NCI-H345 treated with DMSO at 0.1 percent for 48 hours (cell line): ENCODE measurements at regions not wholly inside any gene's neighbourhood (a gene's known extent, or its start where the extent isn't known, plus 50 kb on each side); places are given as distances from the start of the nearest gene placed in this dataset.
A peak's percentile ranks its signal among the peaks of the same experiment; 100 is the strongest.
"Not testable (repeated sequence)": the region's sequence is repeated elsewhere in the genome, so short reads cannot be mapped to it uniquely, and the experiment has no call there.

Source experiments
- DNase-seq: peaks from one replicate; lab custom pipeline; 2025; ENCODE audit not compliant: unreplicated experiment; lab: John Stamatoyannopoulos, UW

- DNase-seq = no peak
These were observed 325.4 kb downstream of the QKI start for GRCh38 chr6:163739966-163740365.

GRCh38 chr6:163739408-163739725, 324.8 kb downstream of the QKI start:
- no peak for DNase-seq

- DNase-seq = no peak
These were observed 324.3 kb downstream of the QKI start for GRCh38 chr6:163738725-163739407.

DNA sequence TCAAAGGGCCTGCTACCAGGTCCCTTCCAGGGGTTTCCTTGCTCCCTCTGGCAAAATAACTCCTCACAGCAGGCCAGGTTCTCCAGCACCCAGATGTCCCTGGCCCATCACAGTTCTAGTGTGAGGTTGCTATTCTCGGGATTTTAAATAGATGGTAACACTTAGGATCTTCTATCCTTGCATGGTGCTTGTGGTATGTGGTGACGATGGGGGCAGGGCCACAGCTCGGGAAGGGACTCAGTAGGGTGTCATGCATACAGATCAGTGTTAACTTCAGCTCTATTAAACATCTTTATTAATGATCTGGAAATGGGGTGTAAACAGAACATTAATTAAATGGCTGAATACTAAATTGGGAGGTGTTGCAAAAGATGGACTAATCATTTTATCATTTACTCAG, 323.8 kb downstream of the QKI start:
- DNase-seq = no peak

DNA sequence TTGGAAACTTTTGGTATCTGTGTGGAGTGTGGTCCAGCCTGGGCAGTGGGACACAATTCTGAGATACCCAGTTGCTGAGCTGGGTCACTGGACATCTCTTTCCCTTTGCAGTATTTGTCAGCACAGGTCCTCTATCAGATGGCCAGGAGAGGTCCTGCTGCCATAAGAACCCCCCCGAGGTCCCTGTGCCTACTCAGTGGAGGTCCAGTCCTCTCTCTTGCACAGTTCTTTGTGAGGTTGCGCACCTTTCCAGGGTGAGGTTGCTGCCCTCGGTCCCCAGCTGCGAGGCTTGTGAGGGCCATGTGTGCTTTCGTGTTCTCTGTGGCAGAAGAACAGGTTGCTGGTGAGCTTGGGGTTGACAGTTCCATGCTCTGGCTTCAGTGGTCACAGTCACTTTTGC, 320.6 kb downstream of the QKI start:
- no peak for DNase-seq

DNA sequence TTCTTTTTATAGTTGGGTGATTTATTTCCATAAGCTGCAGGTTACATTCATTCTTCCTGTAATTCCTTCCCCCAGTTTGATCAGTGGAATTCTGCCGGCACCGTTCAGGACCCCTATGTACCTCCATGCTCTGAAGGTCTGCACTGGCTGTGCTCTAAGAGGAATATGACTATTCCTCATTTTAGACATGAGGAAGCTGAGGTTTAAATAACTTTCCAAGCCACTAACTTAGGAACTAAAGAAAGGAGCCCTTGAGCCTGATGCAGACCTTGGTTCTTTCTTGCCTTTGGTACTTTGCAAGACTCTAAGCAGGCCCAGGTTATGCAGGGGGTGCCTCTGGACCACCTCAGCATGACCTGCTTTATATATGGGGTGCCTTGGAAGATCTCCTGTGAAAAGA, 318.5 kb downstream of the QKI start:
- DNase-seq = no peak

DNA sequence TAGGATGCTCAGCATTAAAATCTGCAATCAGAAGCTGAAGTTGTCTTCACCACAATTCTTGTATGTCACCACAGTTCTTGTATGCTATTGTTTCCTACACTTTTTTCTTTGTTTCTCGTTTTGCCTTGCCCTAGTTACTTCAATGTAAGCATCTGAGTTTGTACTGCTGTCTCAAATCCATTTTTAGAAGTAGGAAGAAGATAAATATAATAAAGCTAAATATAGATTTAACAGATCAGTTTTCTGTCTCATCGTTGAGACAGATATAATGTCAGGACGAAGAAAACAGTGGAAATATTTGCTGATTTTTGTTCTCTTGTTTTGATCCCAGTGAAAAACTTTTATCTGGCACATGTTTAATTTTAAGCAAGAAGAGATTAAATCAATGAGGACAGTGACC, 318.0 kb downstream of the QKI start:
- no peak for DNase-seq

DNA sequence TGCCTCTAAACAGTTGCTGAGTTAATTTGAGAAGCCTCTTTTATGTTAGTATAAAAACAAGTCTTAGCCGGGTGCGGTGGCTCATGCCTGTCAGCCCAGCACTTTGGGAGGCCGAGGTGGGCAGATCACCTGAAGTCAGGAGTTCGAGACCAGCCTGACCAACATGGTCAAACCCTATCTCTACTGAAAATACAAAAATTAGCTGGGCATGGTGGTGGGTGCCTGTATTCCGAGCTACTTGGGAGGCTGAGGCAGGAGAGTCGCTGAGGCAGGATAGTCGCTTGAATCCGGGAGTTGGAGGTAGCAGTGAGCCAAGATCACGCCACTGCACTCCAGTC, 317.5 kb downstream of the QKI start:
- DNase-seq = not testable (repeated sequence)

GRCh38 chr6:163731215-163732013, 316.9 kb downstream of the QKI start:
- no peak for DNase-seq

DNA sequence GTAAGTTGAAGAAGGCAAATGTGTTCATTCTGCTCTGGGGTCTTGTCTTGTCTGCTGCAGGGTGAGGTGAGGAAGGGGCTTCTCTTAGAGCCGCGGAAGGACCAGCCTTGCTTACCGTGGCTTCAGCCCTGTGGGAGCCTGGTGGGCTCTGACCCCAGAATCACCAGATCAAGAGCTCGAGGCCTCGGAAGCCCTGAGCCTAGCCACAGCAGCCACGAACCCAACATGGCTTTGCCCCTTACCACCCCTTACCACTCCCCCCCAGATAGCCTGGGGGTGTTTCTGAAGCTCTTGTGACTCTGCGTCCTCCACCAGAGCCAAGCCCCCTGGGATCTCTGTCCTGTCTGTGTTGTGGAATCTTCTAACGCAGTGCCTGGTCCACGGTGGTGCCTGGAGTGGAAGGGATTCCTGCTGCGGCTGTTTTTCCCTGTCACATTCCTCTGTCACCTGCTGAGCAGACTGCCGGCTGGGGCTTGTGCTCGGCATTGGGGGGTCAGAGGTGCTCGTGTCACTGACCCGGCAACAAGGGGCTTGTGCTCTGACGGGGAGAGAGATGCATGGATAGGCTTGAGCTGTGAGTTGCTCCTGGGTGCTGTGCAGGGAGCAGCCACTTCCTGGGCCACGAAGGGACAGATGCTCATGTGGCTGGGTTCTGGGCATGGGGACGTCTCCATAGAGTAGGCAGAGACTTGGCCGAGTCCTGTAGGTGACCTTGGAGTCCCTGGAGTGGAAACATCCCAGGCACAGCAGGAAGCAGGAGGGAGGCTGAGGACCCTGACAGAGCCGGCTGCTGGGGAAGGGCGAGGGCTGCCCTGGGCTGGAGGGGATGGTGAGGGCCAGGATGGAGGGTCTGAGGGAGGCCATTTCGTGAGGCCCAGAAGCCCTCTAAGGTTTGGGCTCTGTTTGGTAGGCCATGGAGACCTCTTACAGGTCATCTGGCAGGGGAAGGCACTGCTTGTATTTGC, 316.0 kb downstream of the QKI start:
- DNase-seq = no peak

- no peak for DNase-seq
These were observed 314.8 kb downstream of the QKI start for GRCh38 chr6:163729127-163729872.

- DNase-seq = no peak
These were observed 314.1 kb downstream of the QKI start for GRCh38 chr6:163728442-163729126.

DNA sequence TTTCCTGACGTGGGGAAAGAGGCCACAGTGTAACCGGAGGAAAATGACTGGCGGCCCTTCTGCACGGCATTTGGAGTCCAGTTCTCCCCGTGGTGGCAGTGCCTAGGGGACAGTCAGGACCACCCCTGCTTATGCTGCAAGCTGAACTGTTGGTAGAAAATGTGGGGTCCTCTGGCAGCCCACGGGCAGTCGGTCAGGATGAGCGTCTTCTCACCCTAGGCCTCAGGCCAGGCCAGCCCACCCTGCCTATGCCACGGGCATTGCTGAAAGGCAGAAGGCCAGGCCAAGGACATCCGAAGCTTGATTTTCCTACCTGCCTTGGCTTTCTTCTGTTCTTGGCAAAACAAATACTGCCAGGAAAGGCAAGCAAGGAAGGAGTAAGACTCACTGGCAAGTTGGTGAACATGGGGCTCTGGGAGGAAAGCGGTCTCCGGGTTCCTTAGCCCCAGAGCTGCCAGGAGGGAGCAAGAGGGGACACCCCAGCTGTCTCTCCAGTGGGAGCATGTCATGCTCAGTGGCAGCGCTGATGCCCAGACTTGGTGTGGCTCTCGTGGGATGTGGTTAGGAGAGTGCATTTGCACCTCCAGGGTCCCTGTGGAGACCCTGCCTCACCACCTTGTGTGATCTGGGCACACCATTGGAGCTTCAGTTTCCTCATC, 311.6 kb downstream of the QKI start:
- DNase-seq = no peak

DNA sequence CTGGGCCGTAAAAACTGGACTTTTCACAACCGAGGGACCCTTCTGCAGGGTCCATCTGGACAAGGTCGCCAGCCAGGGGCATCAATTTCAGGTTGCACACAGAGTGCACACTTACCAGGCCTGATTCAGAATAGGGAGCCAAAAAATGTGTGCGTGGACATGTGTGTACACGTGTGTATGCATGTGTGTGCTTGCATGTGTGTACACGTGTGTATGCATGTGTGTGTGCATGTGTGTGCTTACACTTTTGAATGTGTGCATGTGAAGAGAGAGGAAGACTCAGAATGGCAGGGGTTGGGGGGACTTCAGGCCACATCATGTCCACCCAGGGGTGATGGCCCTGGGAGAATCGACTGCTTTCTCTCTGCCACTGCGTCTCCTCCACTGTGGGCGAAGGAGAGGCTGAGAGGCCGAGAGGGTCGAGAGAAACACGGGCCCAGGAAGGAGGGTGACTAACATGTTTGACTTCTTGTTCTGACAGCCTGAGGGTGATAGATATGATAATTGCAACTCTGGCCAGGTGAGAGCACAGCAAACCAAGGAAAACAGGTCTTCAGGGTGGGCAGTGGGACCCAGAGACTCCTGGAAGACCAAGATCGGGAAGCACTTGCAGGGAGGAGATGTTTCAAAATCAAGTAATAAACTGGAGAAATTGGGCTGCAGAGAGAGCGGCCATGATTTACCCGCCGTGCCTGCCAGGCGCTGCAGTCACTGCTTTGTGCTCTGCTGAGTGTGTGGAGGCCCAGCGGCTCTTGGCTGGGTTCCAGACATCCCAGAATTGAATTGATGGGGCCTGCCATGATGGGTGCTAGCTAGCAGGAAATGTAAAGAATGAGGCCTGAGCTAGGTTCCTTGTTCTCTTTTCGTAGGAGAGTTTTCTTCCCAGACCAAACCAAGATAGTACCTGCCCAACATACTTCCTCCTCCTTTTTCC, 310.8 kb downstream of the QKI start:
- DNase-seq = peak; percentile 35

DNA sequence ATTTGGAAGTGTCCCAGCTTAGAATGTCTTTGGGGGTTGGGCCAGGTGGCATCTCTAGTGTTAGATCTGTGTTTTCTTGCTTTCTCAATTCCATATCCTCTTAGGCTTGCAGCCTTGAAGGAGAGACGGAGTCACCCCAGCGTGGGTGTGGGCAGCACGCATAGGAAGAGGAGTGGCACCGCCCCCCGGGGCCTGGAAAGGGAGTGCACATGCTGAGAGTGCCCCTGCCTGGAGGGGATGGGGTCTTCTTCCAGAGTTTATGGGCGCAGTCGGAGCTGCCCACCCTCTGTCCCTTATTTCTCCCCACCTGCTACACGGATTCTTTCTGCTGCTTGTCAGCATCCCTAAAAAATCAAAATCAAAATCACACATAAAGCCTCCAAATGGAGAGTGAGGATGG, 309.7 kb downstream of the QKI start:
- no peak for DNase-seq

GRCh38 chr6:163723759-163724158, 309.2 kb downstream of the QKI start:
- DNase-seq = no peak

GRCh38 chr6:163721922-163722692, 307.6 kb downstream of the QKI start:
- no peak for DNase-seq

- no peak for DNase-seq
These were observed 306.9 kb downstream of the QKI start for GRCh38 chr6:163721435-163721834.
